Left lung (tissue), 4 donors: ENCODE measurements at regions not wholly inside any gene's neighbourhood (a gene's known extent, or its start where the extent isn't known, plus 50 kb on each side); places are given as distances from the start of the nearest gene placed in this dataset.

Experiments
- ATAC-seq: fragments of 200-7000 bp; cut with Tn5 transposase; one replicate; pipeline ENCODE4 v1.9.1; 2020; ENCODE audit warnings: moderate library complexity
- DNase-seq, 4 donors: peaks; one replicate each; pipeline ENCODE4 v3.0.0-alpha.2; 2013 to 2020
- H3K27ac ChIP-seq, 2 donors: fragments of 200-600 bp; sonication (generic) in 1 of 2; one replicate each; pipeline versions ENCODE4 v1.5.0 to v1.8.0; 2020 to 2021
- H3K27me3 ChIP-seq, 2 donors: fragments of 200-600 bp; sonication (generic) in 1 of 2; one replicate each; pipeline versions ENCODE4 v1.5.0 to v1.8.0; 2020 to 2021
- H3K36me3 ChIP-seq, 2 donors: fragments of 200-600 bp; sonication (generic) in 1 of 2; one replicate each; pipeline versions ENCODE4 v1.5.0 to v1.8.0; 2020 to 2021
- H3K4me1 ChIP-seq, 2 donors: fragments of 200-600 bp; one replicate each; pipeline ENCODE4 v1.8.0; 2021
- H3K4me3 ChIP-seq, 2 donors: fragments of 200-600 bp; sonication (generic) in 1 of 2; one replicate each; pipeline versions ENCODE4 v1.5.0 to v1.8.0; 2020 to 2021; ENCODE audit warnings: mild to moderate bottlenecking in 1 of 2
- H3K9me3 ChIP-seq, 2 donors: fragments of 200-600 bp; sonication (generic) in 1 of 2; one replicate each; pipeline versions ENCODE4 v1.5.0 to v1.8.0; 2020 to 2021
- intact Hi-C, 2 donors: fragments of 100-400 bp; cut with DNase I; formaldehyde crosslinking; loops; one replicate each; pipeline versions ENCODE4 v1.11.2 to v1.14.2; 2022
- TF ChIP-seq, protein P1 (sequence below), 2 donors: fragments of 200-600 bp; sonication (generic) in 1 of 2; IDR thresholded peaks; one replicate each; pipeline versions ENCODE4 v1.5.0 to v1.8.0; 2021; ENCODE audit warnings: antibody characterized with exemption in 2 of 2
- donor health status: DM: no; HTN: yes; CAD: no.
- donor health status: DM: no; HTN: no; CAD: no.

DNA sequence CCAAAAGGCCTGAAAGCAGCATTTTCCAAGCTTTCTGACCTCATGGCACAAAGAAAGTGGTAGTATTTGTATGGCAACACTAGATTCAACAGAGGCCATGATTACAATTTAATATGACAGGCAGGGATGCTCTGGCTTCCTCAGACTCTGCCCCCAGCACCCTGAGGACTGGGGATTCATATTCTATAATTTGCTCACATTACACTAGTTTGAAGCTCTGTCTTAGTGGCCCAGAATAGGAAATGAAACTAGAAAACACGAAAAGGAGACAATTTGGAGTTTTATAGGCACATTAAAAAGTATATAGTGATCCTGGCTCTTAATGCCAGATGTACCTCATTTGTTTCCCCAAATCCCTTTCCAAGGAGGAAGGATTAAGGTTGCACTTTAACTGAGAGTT, 173.0 kb upstream of the STK17B start:
- TF ChIP-seq, protein P1, sequence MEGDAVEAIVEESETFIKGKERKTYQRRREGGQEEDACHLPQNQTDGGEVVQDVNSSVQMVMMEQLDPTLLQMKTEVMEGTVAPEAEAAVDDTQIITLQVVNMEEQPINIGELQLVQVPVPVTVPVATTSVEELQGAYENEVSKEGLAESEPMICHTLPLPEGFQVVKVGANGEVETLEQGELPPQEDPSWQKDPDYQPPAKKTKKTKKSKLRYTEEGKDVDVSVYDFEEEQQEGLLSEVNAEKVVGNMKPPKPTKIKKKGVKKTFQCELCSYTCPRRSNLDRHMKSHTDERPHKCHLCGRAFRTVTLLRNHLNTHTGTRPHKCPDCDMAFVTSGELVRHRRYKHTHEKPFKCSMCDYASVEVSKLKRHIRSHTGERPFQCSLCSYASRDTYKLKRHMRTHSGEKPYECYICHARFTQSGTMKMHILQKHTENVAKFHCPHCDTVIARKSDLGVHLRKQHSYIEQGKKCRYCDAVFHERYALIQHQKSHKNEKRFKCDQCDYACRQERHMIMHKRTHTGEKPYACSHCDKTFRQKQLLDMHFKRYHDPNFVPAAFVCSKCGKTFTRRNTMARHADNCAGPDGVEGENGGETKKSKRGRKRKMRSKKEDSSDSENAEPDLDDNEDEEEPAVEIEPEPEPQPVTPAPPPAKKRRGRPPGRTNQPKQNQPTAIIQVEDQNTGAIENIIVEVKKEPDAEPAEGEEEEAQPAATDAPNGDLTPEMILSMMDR (IDR thresholded peaks at IDR 0.05) = no peak
- intact Hi-C loops = no loop called here
- DNase-seq (no peak), ATAC-seq (no peak)
- no peaks in the 10 kb centered on the region for H3K9me3 ChIP-seq
- no peak overlapping the region for H3K4me3 ChIP-seq
- H3K27me3 ChIP-seq = no peaks in the 10 kb centered on the region
- H3K27ac ChIP-seq = no peak overlapping the region
- H3K4me1 ChIP-seq = no peaks in the 10 kb centered on the region
- no peaks in the 10 kb centered on the region for H3K36me3 ChIP-seq

DNA sequence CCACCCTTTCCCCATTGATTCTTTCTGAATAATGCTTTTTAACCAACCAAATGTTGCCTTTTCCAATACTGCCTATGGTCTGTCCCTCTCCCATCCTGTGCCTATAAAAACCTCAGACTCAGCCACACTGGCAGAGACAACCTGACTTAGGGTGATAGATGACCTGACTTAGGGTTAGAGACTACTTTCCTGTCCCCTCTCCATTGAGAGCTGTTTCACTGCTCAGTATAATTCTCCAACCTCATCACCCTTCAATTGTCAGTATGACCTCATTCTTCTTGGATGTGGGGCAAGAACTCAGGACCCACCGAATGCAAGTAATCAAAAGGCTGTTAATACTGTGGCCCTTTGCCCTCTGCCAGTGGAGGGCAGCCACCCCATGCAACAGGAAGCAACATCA, 182.3 kb upstream of the STK17B start:
- Histone ChIP-seq H3K36me3 (no peaks in the 10 kb centered on the region), H3K27ac (no peak overlapping the region), H3K4me3 (no peak overlapping the region), H3K9me3 (peaks cover 0 to 15% of the 10 kb centered on the region in 2 donors), H3K27me3 (no peaks in the 10 kb centered on the region), H3K4me1 (no peaks in the 10 kb centered on the region)
- intact Hi-C loops = no loop called here
- TF ChIP-seq, protein P1 (IDR thresholded peaks at IDR 0.05) = no peak
- ATAC-seq (no peak), DNase-seq (no peak)

DNA sequence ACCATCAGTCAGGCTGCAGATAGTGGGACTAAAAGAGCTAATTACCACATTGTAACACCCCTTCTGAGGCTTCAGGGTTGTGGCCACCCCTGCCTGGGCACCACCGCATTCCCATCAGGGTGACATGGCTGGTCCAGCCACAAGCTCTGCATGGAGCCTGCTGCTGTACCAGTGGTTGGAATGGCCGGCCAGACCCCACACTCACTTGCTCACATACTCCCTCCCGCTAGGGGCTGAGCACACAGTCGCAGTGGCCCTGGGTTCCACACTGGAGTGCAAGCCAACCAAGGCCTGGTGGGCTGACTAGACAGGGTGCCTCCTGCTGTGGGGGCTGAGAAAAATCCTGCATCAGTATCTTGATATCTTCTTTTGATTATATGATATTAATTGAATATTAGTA, 182.8 kb upstream of the STK17B start:
- ATAC-seq = no peak
- H3K36me3 ChIP-seq = no peaks in the 10 kb centered on the region
- TF ChIP-seq, protein P1 (IDR thresholded peaks at IDR 0.05) = no peak
- peak in 1 of 4 donors; percentile 70 for DNase-seq
- H3K27ac ChIP-seq = no peak overlapping the region
- peaks cover 0 to 15% of the 10 kb centered on the region in 2 donors for H3K9me3 ChIP-seq
- H3K4me1 ChIP-seq = no peaks in the 10 kb centered on the region
- intact Hi-C loops = no loop called here
- H3K4me3 ChIP-seq = no peak overlapping the region
- H3K27me3 ChIP-seq = no peaks in the 10 kb centered on the region

DNA sequence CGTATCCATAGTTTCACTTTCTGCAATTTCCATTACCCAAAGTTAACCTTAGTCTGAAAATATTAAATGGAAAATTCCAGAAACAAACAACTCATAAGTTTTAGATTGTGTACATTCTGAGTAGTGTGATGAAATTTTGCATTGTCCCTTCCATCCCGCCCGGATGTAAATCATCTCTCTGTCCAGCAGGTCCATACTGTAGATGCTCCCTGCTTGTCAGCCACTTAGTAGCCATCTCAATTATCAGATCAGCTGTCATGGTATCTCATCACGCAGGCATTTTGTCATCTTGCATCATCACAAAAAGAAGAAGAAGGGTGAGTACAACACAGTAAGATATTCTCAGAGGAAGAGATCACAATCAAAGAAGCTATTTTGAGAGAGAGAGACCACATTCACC, 185.0 kb upstream of the STK17B start:
- no peaks in the 10 kb centered on the region for H3K4me1 ChIP-seq
- TF ChIP-seq, protein P1 (IDR thresholded peaks at IDR 0.05) = no peak
- no peak overlapping the region for H3K27ac ChIP-seq
- H3K4me3 ChIP-seq = no peak overlapping the region
- peaks cover 0 to 15% of the 10 kb centered on the region in 2 donors for H3K9me3 ChIP-seq
- no peaks in the 10 kb centered on the region for H3K36me3 ChIP-seq
- intact Hi-C loops = no loop called here
- ATAC-seq (no peak), DNase-seq (no peak)
- H3K27me3 ChIP-seq = no peaks in the 10 kb centered on the region

DNA sequence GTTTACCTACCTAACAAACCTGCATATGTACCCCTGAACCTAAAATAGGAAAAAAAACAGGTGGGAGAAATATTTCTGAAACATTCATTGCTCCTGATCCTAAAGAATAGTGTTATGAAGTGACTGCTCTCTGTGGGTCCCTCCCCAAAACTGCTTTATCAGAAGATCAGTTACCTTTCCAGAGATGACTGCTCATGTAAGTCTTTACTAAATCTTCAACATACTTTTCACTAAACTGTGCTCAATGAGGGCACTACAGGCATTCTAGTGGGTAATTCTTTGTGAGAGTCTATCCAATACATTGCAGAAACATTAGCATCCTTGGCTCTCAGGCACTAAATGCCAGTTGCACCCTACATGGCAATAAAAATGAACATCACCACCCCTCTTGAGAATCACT, 189.3 kb upstream of the STK17B start:
- DNase-seq (no peak), ATAC-seq (no peak)
- Histone ChIP-seq H3K4me3 (peak overlapping the region in 1 of 2 donors; percentile 37), H3K27ac (peak overlapping the region in 1 of 2 donors; percentile 42), H3K36me3 (no peaks in the 10 kb centered on the region), H3K27me3 (no peaks in the 10 kb centered on the region), H3K9me3 (no peaks in the 10 kb centered on the region), H3K4me1 (no peaks in the 10 kb centered on the region)
- intact Hi-C loops = no loop called here
- TF ChIP-seq, protein P1 (IDR thresholded peaks at IDR 0.05) = no peak
